ENCODE measurements at regions not wholly inside any gene's neighbourhood (a gene's known extent, or its start where the extent isn't known, plus 50 kb on each side); places are given as distances from the start of the nearest gene placed in this dataset.

- no peak overlapping the region for H3K4me3 ChIP-seq (replicated peaks; ENCODE audit: low read depth, low read length)
- DNase-seq (ENCODE audit: low read depth): no peak
- TF ChIP-seq CTCF (IDR thresholded peaks at IDR 0.05; ENCODE audit: low read length, missing control alignments): no peak
Measured at GRCh38 chr12:33562401-33562800, 122.8 kb upstream of the SYT10 start.

- no peak for TF ChIP-seq CTCF (IDR thresholded peaks at IDR 0.05; ENCODE audit: low read length, missing control alignments)
- no peak overlapping the region for H3K4me3 ChIP-seq (replicated peaks; ENCODE audit: low read depth, low read length)
- DNase-seq (ENCODE audit: low read depth): no peak
Measured at GRCh38 chr12:33566403-33566802, 126.8 kb upstream of the SYT10 start.

- no peak for DNase-seq (ENCODE audit: low read depth)
- no peak for TF ChIP-seq CTCF (IDR thresholded peaks at IDR 0.05; ENCODE audit: low read length, missing control alignments)
Measured at GRCh38 chr12:33575346-33575745, 135.7 kb upstream of the SYT10 start.

GRCh38 chr12:33581613-33582122 is 142.0 kb upstream of the SYT10 start:
- H3K4me3 ChIP-seq (replicated peaks; ENCODE audit: low read depth, low read length): no peak overlapping the region
- no peak for TF ChIP-seq CTCF (IDR thresholded peaks at IDR 0.05; ENCODE audit: low read length, missing control alignments)
- no peak for DNase-seq (ENCODE audit: low read depth)

More at GRCh38 chr12:33575346-33575745, 135.7 kb upstream of the SYT10 start:
- H3K4me3 ChIP-seq (replicated peaks; ENCODE audit: low read depth, low read length): no peak overlapping the region

GRCh38 chr12:33586576-33586975 is 147.0 kb upstream of the SYT10 start:
- no peak overlapping the region for H3K4me3 ChIP-seq (replicated peaks; ENCODE audit: low read depth, low read length)
- no peak for TF ChIP-seq CTCF (IDR thresholded peaks at IDR 0.05; ENCODE audit: low read length, missing control alignments)
- no peak for DNase-seq (ENCODE audit: low read depth)

- H3K4me3 ChIP-seq (replicated peaks; ENCODE audit: low read depth, low read length): no peak overlapping the region
- TF ChIP-seq CTCF (IDR thresholded peaks at IDR 0.05; ENCODE audit: low read length, missing control alignments): no peak
- DNase-seq (ENCODE audit: low read depth): peak; percentile 26
Measured at GRCh38 chr12:33587354-33587753, 147.7 kb upstream of the SYT10 start.
